ENCODE measurements at regions not wholly inside any gene's neighbourhood (a gene's known extent, or its start where the extent isn't known, plus 50 kb on each side); places are given as distances from the start of the nearest gene placed in this dataset.

- TF ChIP-seq ZNF646 (CRISPR knock-in tag; IDR thresholded peaks at IDR 0.05) = no peak
- TF ChIP-seq ZNF788 (CRISPR knock-in tag; IDR thresholded peaks at IDR 0.05; ENCODE audit: borderline replicate concordance) = peak; percentile 52; the same call in 1 of the 2 replicates
- no peak for TF ChIP-seq KLF11 (CRISPR knock-in tag; IDR thresholded peaks at IDR 0.05)
- TF ChIP-seq FLYWCH1 (CRISPR knock-in tag; IDR thresholded peaks at IDR 0.05) = no peak
- peak; percentile 94 for TF ChIP-seq MEF2D (CRISPR knock-in tag; IDR thresholded peaks at IDR 0.05)
- no peak for TF ChIP-seq ZBTB26 (CRISPR knock-in tag; IDR thresholded peaks at IDR 0.05; ENCODE audit: borderline replicate concordance)
- TF ChIP-seq ZNF274 (CRISPR knock-in tag; IDR thresholded peaks at IDR 0.05) = no peak
- no peak for TF ChIP-seq ZNF407 (CRISPR knock-in tag; IDR thresholded peaks at IDR 0.05; ENCODE audit: not compliant biosample characterization)
- TF ChIP-seq LCORL (IDR thresholded peaks at IDR 0.05) = peak; percentile 46; the same call in 1 of the 2 replicates
- peak; percentile 89 for TF ChIP-seq LCORL (CRISPR knock-in tag; IDR thresholded peaks at IDR 0.05)
- TF ChIP-seq ZFP36 (IDR thresholded peaks at IDR 0.05; ENCODE audit: borderline replicate concordance, low read depth, low read length, partially characterized antibody) = no peak
- TF ChIP-seq ZNF816 (CRISPR knock-in tag; IDR thresholded peaks at IDR 0.05; ENCODE audit: borderline replicate concordance) = 0 out of 2 replicates have a peak, but pooled peaks have one; percentile 24
Measured at GRCh38 chr2:39541011-39541930, 104.2 kb upstream of the MAP4K3 start (continued).
